Hematopoietic multipotent progenitor cell (in vitro differentiated cells): ENCODE measurements at regions not wholly inside any gene's neighbourhood (a gene's known extent, or its start where the extent isn't known, plus 50 kb on each side); places are given as distances from the start of the nearest gene placed in this dataset.
"Not testable (repeated sequence)": the region's sequence is repeated elsewhere in the genome, so short reads cannot be mapped to it uniquely, and the experiment has no call there.

ENCODE experiments used
- DNase-seq, 3 donors: peaks; one replicate each; pipeline ENCODE4 v3.0.0-alpha.2; 2011 to 2015; ENCODE audit warnings: low read depth in 2 of 3, low spot score in 2 of 3

DNA sequence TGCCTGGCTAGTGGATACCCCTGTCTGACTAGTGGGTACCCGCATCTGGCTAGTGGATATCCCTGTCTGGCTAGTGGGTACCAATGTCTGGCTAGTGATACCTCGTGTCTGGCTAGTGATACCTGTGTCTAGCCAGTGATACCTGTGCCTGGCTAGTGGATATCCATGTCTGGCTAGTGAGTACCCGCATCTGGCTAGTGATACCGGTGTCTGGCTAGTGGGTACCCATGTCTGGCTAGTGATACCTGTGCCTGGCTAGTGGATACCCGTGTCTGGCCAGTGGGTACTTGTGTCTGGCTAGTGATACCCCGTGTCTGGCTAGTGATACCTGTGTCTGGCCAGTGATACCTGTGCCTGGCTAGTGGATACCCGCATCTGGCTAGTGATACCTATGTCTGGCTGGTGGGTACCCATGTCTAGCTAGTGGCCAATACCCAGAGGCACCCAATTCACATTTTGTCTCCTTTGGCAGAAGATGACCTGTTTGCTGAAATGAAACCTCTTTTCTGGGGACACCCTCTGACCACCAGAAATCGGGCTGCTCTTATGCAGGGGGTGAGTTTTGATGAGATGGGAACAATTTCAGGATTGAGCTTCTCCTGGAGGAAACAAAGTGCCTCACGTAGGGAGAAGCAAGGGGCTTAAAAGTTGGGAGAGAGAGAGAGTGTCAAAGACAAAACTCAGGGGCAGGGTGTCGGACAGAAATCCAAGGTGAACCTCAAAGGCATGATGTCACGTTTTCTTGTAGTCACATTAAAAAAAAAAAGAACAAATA, 63.4 kb downstream of the SMIM38 start:
- no peak for DNase-seq

GRCh38 chr11:69219991-69220390, 64.3 kb downstream of the SMIM38 start:
- DNase-seq: no peak

DNA sequence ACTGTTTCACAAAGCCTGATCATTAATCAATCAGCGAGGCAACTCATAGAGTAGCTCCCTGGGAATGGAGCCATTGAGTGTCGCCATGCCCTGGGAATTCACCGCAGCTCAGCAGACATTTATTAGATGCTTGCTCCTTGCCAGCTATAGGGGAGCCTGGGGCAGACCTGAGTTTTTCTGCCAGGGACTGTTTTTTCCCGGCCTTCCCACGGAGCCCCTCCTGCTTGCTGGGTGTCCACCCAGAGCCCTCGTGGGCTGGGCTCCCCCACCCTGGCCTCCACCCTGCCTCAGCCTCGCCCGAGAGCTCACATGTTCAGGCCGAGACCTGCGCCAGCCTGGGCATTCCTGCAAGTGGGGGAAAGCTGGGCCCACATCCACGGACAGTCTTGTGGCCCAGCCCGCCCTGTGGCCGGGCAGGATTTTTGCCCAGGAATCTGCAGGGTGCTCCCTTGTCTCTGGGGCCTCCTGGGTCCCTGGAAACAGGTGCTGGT, 64.9 kb downstream of the SMIM38 start:
- no peak for DNase-seq

- no peak for DNase-seq
Observed at GRCh38 chr11:69221086-69221485, 65.4 kb downstream of the SMIM38 start.

DNA sequence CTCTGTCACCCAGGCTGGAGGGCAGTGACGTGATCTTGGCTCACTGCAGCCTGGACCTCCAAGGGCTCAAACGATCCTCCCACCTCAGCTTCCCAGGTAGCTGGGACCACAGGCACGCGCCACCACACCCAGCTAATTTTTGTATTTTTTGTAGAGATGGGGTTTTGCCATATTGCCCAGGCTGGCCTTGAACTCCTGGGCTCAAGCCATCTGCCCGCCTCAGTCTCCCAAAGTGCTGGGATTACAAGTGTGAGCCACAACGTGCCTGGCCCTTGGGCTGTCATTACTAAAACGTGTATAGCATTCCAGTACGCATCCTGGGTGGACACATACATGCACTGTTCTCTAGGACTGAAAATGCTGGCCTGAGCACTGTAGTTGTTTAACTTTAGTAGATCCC, 65.9 kb downstream of the SMIM38 start:
- not testable (repeated sequence) for DNase-seq

- no peak for DNase-seq
Observed at GRCh38 chr11:69227271-69227670, 66.7 kb upstream of the MYEOV start.

DNA sequence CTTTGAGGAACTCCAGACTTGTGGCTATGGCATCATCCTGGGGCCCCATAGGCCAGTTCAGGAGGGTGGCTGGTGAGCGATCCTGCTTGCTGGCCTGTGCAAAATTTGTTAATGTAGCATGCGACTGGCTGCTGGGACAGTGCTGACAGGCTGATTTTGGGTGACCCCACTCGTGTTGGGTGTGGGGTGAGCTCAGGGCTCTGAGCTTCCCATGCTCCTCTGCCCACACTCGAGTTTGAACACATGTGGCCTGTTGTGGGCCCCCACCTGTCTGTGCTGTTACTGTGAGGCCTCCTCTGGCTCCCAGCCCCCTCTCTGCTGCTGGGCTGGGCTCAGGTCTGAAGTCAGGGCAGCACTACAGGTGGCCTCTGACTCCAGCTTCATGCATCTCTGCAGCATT, 64.4 kb upstream of the MYEOV start:
- DNase-seq: no peak

GRCh38 chr11:69230856-69231425, 63.0 kb upstream of the MYEOV start:
- DNase-seq: no peak

GRCh38 chr11:69231466-69232018, 62.4 kb upstream of the MYEOV start:
- no peak for DNase-seq

DNA sequence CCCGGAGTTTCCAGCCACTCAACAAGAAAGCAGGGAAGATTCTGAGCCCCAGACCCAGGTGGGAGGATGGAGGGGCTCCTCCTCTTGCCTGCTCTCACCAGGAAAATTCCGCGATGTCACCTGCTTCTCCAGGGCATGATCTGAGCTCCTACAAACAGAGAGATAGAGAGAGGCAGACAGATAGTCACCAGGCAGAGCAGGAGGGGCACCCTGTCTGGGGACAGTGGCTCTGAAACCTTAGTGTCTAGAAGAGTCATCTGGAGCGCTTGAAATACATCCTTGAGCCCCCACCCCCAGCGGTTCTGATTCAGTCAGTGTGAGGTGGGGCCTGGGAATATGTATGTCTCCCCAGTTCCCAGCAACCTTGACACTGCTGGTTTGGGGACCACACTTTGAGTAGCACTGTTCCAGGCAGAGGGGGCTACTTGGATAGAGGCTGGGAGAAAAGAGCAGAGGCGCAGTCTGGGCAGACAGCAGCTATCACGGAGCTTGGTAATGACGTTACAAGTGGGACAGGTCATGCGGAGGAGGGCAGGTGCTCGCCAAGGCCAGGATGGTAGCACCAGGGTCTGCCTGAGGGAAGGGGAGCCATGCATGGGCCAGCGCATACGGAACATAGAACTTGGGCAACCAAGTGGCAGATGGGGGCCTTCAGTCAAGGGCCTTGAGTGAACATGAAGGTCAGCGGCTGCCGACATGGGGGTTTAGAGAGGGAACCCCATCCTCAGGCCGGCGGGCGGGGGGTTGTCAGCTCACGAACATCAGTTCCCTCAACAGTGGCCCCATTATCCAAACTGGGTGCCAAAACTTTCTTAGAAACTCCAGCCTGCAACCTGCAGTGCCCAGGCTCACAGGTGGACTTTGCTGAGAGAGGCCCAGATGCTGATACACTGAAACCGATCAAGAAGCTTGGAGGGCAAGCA, 60.9 kb upstream of the MYEOV start:
- no peak for DNase-seq

DNA sequence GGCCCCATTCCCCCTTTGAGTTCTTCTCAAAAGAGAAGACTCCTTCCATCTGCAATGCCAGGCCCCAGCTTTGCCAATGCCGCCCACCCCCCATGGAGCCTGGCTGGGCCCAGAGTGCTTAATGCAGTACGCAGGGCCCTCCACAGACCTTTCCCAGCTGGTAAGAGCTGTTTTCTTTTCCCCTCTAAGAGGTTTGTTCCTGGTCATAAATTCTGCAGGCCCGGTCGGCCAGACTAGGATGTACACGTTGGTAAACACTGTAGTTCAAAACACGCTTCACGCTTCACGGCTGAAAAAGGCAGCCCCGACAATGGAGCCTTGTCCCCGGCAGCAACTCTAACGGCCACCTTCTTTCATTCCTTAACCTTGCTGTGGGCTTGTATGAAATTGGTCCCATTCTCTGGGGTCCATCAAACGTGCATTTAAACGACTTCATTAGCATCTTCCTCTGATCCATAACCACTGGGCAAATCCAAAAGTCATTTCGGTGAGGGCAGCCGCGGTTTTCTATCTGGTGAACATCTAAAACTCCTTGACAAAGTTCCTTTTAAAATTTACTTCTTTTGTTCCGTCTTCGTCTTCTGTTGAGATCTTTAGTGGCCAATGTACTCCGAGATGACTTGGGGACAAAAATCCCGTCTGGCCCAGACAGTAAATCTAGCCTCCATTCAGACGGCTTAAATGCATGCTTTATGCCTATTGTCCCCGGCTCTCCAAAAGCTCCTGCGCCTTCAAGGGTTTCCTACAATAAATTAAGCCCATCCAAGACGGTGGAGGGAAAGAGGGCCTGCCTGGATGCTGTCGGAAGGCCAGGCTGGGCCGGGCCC, 60.0 kb upstream of the MYEOV start:
- DNase-seq: no peak

DNA sequence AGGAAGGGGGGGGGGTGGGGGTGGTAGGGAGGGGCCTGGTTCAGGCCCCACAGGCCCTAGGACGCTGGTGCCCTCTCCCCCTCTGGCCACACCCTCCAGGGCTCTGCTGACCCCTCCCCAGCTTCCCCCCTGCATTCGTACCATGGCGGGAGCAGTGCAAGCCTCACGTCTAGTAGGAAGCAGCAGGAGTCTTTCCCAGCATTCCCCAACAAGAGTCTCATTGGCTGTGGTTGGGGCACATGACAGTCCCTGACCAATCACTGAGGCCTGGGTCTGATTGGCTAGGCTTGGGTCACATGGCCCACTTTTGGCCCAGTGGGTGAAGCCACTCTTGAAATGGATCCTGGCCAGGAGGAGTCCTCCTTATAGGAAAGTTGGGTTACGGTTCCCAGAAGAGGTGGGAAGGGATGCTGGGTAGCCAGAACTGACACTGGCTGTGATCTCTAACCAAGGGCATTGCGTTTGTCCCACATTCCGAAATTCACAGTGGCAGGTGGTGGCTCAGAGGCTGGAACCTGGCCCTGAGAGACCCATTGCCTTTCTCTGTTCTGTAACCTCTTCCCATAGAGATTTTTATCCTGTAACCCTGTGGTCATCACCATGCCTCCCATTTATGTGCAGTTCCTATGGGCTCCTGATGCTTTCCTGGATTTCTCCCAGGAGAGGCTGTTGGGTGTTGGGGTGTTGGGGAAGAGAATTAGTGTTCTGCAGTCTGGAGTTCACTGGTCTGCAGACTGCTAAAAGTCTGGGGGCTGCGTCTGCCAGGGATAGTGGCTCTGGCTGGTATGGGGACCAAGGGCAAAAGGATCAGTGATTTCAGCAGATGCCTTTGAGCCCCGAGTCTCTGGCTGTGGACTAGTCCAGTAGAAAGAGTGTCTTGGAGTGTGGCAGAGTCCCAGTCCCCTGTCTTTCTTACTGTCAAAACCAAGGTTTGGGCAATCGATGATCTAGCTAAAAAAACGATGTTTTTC, 58.9 kb upstream of the MYEOV start:
- DNase-seq: no peak

- DNase-seq: no peak
Observed at GRCh38 chr11:69238573-69239351, 55.2 kb upstream of the MYEOV start.

DNA sequence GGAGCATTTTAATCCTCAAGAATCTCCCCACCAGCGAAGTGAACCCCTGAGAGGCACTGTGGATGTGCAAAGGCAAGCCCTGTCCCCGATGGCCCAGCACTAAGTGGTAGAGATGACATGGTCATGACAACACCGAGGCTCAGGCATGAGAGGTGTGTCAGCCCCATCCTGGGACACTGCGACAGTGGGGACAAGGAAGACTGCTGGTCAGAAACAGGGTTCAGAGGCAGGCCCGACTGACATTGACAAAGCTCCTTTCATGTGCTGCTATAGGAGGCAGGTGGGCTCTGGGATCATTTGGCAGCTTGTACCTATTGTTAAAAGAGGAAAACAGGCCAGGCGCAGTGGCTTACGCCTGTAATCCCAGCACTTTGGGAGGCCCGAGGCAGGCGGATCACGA, 54.3 kb upstream of the MYEOV start:
- DNase-seq: no peak

- peak in 2 of 3 donors; percentile 3 to 20 for DNase-seq
Observed at GRCh38 chr11:69240332-69241074, 53.5 kb upstream of the MYEOV start.

- DNase-seq: no peak
Observed at GRCh38 chr11:69241075-69241740, 52.7 kb upstream of the MYEOV start.

DNA sequence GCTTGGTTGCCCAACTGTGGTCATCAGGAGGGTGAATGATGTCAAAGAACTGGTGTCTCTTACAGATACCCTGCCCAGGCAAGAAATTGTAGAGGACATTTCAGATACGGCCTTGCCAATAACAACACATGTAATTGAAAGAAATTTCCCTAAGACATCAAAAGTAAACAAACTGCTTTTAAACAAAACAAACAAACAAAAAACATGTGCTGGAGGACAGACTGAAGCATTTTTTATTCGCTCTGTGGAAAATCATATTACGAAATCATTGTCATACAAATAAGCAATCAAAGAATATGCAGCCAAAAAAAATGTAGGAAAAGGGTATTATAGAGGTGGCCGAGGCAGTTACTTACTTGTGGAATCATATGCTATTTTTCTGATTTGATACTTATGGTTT, 52.1 kb upstream of the MYEOV start:
- DNase-seq: no peak
